ENCODE measurements at regions not wholly inside any gene's neighbourhood (a gene's known extent, or its start where the extent isn't known, plus 50 kb on each side); places are given as distances from the start of the nearest gene placed in this dataset.

- TF ChIP-seq POLR2A (IDR thresholded peaks at IDR 0.05) (no peak), CTCF (IDR thresholded peaks at IDR 0.05) (no peak)
Observed at GRCh38 chr1:198047913-198048312, 108.9 kb upstream of the NEK7 start.
